KBM-7 (cell line): ENCODE measurements at regions not wholly inside any gene's neighbourhood (a gene's known extent, or its start where the extent isn't known, plus 50 kb on each side); places are given as distances from the start of the nearest gene placed in this dataset.

ENCODE experiments used
- DNase-seq: peaks from one replicate; pipeline ENCODE4 v3.0.0-alpha.2; 2015
- in situ Hi-C: fragments of 300-500 bp; cut with MboI; formaldehyde crosslinking; loops from 2 replicates; pipeline ENCODE4 v1.14.3; 2020; ENCODE audit warnings: low sequenced_read_pairs, low pct_unique_long_range_greater_than_20kb, mixed read lengths

GRCh38 chr6:104400844-104401243, 458.9 kb downstream of the HACE1 start:
- DNase-seq, result no peak
- in situ Hi-C loops, result no loop called here

DNA sequence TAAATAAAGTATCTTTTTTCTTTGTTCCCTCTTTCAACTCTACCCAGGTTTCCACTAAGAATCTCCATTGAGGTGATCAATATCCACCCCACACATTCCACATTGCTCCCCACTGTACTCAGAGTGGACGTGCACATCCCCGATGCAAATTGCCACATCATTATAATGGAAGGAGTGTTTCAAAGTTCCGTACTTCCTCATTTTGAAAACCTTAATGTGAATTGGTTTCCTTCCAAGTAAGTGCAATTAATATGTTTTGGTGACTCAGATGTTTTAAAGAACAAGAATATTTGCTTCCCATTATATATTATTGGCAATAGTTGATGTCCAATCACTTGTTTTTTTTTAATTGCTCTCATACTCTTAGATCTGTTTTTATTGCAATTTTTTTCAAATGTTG, 463.6 kb downstream of the HACE1 start:
- in situ Hi-C loops, result no loop called here
- peak; percentile 45 for DNase-seq

- no peak for DNase-seq
- in situ Hi-C loops, result no loop called here
Measured at GRCh38 chr6:104381907-104382306, 477.8 kb downstream of the HACE1 start.

DNA sequence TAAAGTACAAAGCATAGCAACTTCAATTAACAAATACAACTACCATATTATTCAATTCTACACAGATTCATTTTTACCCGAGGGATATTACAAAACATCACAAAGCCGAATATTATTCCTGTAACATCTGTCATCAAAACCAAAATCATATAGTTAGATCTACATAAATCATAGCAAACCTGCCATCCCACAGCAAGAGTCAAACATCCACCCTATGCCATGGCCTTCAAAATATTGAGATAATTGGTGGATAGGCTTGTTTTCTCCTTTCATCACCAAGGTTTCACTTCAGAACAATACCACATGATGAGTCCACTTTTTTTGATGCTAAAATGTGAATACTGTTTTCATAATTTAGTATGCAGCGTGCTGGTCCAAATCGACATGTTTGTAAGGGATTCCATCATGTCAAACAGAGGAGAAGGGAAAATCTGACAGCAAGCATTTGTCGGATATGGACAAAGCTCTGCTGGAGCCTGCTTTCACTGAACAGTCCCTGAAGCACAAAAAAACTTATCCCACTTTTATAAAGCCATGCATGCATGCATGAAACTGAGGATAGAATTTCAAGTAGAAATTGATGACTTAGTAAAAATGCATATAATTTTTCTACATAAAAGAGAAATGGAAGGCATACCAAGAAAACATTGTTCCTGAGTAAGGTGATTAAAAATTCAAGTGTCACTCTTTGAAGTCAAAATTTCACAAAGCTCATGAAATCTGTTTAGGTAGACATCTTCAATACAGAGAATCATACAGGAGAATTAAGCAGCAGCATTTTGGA, 494.1 kb downstream of the HACE1 start:
- DNase-seq, result no peak
- in situ Hi-C loops, result no loop called here

DNA sequence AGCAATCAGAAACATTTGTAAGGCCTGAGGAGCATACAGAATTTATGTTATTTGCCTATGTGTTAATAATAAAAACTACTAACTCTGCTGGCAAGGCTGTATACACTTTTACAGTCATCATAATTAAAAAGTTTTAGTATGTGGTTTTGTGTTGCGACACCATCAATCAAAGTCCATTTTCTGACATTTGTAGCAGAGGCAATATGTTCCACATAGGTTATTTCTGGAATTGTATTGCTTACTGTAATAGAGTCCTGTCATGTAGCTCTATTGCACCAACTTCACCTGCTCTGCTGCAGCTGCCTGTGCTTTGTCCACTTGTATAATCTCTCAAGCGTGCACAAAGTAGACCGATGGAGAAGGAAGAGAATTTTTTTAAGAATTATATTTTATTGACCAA, 501.8 kb downstream of the HACE1 start:
- in situ Hi-C loops, result no loop called here
- no peak for DNase-seq

- in situ Hi-C loops, result no loop called here
- DNase-seq, result no peak
Measured at GRCh38 chr6:104356197-104356596, 503.5 kb downstream of the HACE1 start.

GRCh38 chr6:104349191-104349590, 510.5 kb downstream of the HACE1 start:
- no peak for DNase-seq
- in situ Hi-C loops, result no loop called here

DNA sequence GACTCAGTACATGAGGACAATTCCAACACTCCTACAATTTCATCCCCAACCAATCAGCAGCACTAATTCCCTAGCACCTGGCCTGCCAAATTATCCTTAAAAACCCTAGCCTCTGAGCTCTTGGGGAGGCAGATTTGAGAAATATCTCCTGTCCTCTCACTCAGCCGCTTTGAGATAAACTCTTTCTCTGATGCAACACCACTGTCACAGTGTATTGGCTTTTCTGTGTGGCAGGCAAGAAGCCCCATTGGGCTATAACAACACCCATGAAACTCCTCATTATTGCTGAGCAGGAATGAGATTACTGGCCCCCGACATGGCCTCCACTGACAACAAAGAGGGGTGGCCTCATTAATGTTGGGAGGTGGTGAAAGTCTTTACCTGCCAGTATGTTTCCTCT, 515.5 kb downstream of the HACE1 start:
- no peak for DNase-seq
- in situ Hi-C loops, result no loop called here

- DNase-seq, result no peak
- in situ Hi-C loops, result no loop called here
Measured at GRCh38 chr6:104332364-104332763, 527.4 kb downstream of the HACE1 start.

- in situ Hi-C loops, result no loop called here
- DNase-seq, result no peak
Measured at GRCh38 chr6:104326173-104327001, 533.3 kb downstream of the HACE1 start.

DNA sequence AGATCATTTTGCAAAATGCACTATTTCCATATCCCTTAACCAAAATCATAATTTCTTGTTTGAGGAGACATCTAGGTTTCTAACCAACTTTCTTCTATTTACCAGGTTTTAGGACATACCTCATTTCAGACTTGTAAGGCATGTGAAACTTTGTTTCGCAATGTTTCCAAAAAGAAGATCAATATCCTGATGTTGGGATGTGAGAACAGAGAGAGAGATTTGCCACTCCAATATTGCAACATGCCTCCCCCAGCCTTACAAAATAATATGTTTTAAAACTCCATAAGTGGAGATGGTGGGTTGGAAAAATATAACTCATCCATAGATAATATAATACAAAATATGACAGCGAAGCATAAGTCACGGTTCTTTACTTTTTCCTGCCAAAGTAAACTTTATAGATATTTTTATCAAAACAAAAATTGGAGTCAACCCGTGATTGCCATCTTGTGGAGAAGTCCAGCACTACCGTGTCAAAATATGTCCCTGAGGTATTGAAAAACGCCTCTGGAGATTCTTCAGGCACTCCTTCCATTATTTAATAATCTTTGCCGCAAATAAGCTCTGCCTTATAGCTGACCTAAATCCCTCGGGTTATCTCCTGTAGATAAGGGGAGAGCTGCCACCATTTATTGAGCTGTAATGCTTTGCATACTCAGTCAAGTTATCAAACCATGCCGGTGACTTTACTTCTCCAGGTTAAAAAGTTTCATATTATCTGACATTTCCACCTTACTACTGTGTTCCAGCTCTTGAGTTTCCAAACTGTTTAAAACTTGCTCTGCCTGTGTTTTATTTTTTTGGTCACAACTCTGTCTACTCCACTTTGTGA, 534.2 kb downstream of the HACE1 start:
- in situ Hi-C loops, result no loop called here
- DNase-seq, result peak; percentile 23

GRCh38 chr6:104324301-104324700, 535.4 kb downstream of the HACE1 start:
- in situ Hi-C loops, result no loop called here
- no peak for DNase-seq

DNA sequence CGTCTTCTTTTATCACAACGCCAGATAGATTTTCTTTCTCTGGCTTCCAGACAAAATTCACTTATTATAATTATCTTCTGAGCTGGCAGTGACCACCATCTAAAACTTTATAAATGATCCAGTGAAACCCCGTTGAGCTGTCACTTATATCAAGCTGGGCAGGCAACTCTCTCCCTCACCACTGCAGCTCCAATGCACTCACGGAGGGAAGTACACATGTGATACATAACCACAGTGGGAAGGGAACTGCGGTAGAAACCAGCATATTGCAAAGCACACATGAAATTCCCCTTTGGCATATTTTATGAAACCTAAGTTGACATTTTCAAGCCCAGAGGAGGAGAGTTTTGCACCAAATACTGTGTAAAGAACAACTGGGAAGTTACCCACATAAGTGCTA, 536.9 kb downstream of the HACE1 start:
- DNase-seq, result no peak
- in situ Hi-C loops, result no loop called here

GRCh38 chr6:104321301-104321700, 538.4 kb downstream of the HACE1 start:
- DNase-seq, result no peak
- in situ Hi-C loops, result no loop called here

DNA sequence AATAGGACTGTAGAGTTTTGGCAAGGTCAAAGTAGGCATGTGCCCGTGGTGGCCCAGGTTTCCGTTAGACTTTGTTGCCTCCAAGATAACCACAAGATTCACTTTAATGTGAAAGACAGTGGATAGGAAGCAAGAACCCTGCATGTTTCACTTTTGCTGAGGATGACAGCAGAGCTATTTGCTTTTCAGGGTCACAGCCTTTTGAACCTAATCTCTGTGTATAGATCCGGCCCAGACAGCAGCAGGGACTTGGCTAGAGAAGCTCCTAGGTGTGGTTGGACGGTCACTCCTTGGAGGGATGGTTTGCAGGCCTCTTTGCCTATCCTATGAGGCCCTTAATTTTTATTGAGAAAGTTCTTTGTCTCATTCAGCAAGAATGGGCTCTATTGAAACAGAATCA, 538.8 kb downstream of the HACE1 start:
- no peak for DNase-seq
- in situ Hi-C loops, result no loop called here

DNA sequence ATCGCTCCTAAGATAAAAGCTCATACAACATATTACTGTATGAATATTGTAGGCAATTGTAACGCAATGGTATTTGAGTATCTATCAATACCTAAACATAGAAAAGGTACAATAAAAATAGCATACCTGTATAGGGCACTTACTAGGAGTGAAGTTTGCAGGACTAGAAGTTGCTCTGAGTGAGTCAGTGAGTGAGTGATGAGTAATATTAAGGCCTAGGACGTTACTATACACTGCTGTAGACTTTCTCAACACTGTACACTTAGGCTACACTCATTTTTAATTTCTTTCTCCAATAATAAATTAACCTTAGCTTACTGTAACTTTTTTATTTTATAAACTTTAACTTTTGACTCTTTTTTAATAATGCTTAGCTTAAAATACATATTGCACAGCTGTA, 546.9 kb downstream of the HACE1 start:
- DNase-seq, result no peak
- in situ Hi-C loops, result no loop called here

- in situ Hi-C loops, result no loop called here
- DNase-seq, result no peak
Measured at GRCh38 chr6:104306211-104306610, 553.5 kb downstream of the HACE1 start.

DNA sequence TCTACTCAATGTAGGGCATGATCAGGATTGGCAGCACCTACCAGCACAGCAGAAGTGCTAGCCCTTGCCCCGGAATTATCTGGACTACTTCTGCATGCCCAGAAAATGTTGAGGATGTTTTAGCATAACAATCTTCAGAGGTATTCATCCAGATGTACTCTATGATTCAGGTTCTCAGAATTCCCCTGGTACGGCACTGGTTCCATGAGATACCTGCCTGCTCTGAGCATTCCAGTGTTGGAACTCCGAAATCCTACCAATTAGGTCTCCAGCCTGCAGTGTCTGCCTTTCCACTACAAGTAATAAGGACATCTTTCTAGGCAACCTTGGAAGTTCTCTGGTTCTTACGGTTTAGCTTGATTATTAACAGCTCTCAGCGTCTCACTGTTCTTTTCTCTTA, 554.5 kb downstream of the HACE1 start:
- no peak for DNase-seq
- in situ Hi-C loops, result no loop called here

DNA sequence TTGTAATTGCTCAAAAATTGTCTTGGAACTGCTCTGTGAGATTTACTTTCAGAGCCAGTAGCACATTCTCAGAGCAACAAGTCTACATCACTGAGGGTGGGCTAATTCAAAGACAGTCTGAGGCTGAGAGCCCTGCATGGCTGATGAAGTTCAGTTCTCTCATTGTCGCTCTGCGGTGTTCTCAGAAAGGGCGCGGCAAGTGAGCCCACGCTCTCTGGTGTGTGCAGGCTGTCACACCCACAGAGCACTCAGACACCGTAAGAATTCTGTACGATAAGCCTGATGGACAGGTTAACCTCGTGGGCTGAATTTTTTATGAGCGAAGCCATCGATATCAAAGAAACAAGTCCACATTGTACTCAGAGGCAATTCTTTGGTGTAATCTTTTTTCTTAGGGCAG, 557.8 kb downstream of the HACE1 start:
- in situ Hi-C loops, result no loop called here

GRCh38 chr6:104286641-104287040, 573.1 kb downstream of the HACE1 start:
- no peak for DNase-seq
- in situ Hi-C loops, result no loop called here

More for the DNA sequence above, 557.8 kb downstream of the HACE1 start:
- DNase-seq, result no peak
